Peyer's patch (tissue), 4 donors: ENCODE measurements at regions not wholly inside any gene's neighbourhood (a gene's known extent, or its start where the extent isn't known, plus 50 kb on each side); places are given as distances from the start of the nearest gene placed in this dataset.

Source experiments
- POLR2A ChIP-seq, 2 donors: fragments of 450-650 bp; IDR thresholded peaks; one replicate each; pipeline ENCODE4 v1.5.1; 2017; ENCODE audit warnings: antibody characterized with exemption in 2 of 2, mild to moderate bottlenecking in 2 of 2, moderate library complexity in 2 of 2
- TF ChIP-seq, protein P1 (sequence below), 6 experiments: fragments of 450-650 bp in 4 of 6; fragments of 200-600 bp in 2 of 6; sonication (generic) in 1 of 6; IDR thresholded peaks; one replicate each; pipeline ENCODE4 v1.5.1; 2017 to 2019; ENCODE audit warnings: antibody characterized with exemption in 6 of 6, mild to moderate bottlenecking in 3 of 6, moderate library complexity in 1 of 6

DNA sequence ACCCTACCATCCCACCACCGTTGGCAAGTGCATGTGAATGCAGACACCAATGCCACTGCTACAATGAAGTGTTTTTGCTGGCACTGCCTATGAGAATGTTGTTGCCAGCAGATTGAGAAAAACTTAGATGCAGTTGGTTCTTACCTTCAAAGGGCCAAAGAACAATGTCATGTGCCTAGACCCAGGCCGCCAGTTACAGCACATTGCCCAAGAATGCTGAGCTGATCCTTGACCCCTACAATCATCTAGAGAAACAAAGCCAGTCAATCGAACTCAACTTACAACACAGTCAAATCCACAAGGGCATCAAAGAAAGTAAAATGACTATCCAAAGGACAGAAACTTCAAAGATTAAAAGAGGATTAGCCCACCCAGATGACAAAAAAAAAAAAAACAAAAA, 102.4 kb upstream of the SPIN4 start:
- no peak for TF ChIP-seq POLR2A (IDR thresholded peaks at IDR 0.05)
- TF ChIP-seq, protein P1, sequence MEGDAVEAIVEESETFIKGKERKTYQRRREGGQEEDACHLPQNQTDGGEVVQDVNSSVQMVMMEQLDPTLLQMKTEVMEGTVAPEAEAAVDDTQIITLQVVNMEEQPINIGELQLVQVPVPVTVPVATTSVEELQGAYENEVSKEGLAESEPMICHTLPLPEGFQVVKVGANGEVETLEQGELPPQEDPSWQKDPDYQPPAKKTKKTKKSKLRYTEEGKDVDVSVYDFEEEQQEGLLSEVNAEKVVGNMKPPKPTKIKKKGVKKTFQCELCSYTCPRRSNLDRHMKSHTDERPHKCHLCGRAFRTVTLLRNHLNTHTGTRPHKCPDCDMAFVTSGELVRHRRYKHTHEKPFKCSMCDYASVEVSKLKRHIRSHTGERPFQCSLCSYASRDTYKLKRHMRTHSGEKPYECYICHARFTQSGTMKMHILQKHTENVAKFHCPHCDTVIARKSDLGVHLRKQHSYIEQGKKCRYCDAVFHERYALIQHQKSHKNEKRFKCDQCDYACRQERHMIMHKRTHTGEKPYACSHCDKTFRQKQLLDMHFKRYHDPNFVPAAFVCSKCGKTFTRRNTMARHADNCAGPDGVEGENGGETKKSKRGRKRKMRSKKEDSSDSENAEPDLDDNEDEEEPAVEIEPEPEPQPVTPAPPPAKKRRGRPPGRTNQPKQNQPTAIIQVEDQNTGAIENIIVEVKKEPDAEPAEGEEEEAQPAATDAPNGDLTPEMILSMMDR (IDR thresholded peaks at IDR 0.05): no peak
